ENCODE measurements at regions not wholly inside any gene's neighbourhood (a gene's known extent, or its start where the extent isn't known, plus 50 kb on each side); places are given as distances from the start of the nearest gene placed in this dataset.
"Not testable (repeated sequence)": the region's sequence is repeated elsewhere in the genome, so short reads cannot be mapped to it uniquely, and the experiment has no call there.

GRCh38 chr2:13308989-13309388 is 592.3 kb downstream of the TRIB2 start:
- H3K36me3 ChIP-seq (ENCODE audit: low read depth, missing control alignments) = no peaks in the 10 kb centered on the region
- H3K9me3 ChIP-seq = no peaks in the 10 kb centered on the region
- H3K4me1 ChIP-seq = no peaks in the 10 kb centered on the region
- no peak for TF ChIP-seq CTCF (IDR thresholded peaks at IDR 0.05)
- no peak for TF ChIP-seq POLR2A (IDR thresholded peaks at IDR 0.05)
- no peak for DNase-seq
- 71% methylated on average over 4 of the region's 4 CpGs for WGBS, 2 donors
- H3K27me3 ChIP-seq = no peaks in the 10 kb centered on the region
- intact Hi-C loops (cut with DNase I; ENCODE audit: low total_unique reads) = no loop called here
- H3K4me3 ChIP-seq = peak overlapping the region in 1 of 2 donors; percentile 55
- H3K27ac ChIP-seq = no peak overlapping the region

GRCh38 chr2:13332060-13332459 is 615.3 kb downstream of the TRIB2 start:
- Histone ChIP-seq H3K27me3 (no peaks in the 10 kb centered on the region), H3K27ac (no peak overlapping the region), H3K9me3 (no peaks in the 10 kb centered on the region), H3K4me1 (no peaks in the 10 kb centered on the region), H3K36me3 (ENCODE audit: low read depth, missing control alignments) (no peaks in the 10 kb centered on the region), H3K4me3 (no peak overlapping the region)
- intact Hi-C loops (cut with DNase I; ENCODE audit: low total_unique reads) = no loop called here
- no peak for TF ChIP-seq POLR2A (IDR thresholded peaks at IDR 0.05)
- TF ChIP-seq CTCF (IDR thresholded peaks at IDR 0.05) = no peak
- WGBS, 2 donors = 71 to 72% methylated on average over 2 of the region's 2 CpGs
- no peak for DNase-seq

GRCh38 chr2:13334071-13334470 is 617.3 kb downstream of the TRIB2 start:
- H3K36me3 ChIP-seq (ENCODE audit: low read depth, missing control alignments); H3K9me3 ChIP-seq; intact Hi-C loops (cut with DNase I; ENCODE audit: low total_unique reads); H3K27me3 ChIP-seq; H3K4me3 ChIP-seq; H3K4me1 ChIP-seq; H3K27ac ChIP-seq; DNase-seq: not testable (repeated sequence)

GRCh38 chr2:13334545-13334944 is 617.8 kb downstream of the TRIB2 start:
- TF ChIP-seq POLR2A (IDR thresholded peaks at IDR 0.05) (no peak), CTCF (IDR thresholded peaks at IDR 0.05) (no peak)
- H3K36me3 ChIP-seq (ENCODE audit: low read depth, missing control alignments) = no peaks in the 10 kb centered on the region
- no peak overlapping the region for H3K27ac ChIP-seq
- no peaks in the 10 kb centered on the region for H3K27me3 ChIP-seq
- intact Hi-C loops (cut with DNase I; ENCODE audit: low total_unique reads) = no loop called here
- no peak overlapping the region for H3K4me3 ChIP-seq
- H3K4me1 ChIP-seq = no peaks in the 10 kb centered on the region
- no peak for DNase-seq
- H3K9me3 ChIP-seq = no peaks in the 10 kb centered on the region

- intact Hi-C loops (cut with DNase I; ENCODE audit: low total_unique reads) = no loop called here
- Histone ChIP-seq H3K9me3 (no peaks in the 10 kb centered on the region), H3K27ac (no peak overlapping the region), H3K36me3 (ENCODE audit: low read depth, missing control alignments) (no peaks in the 10 kb centered on the region), H3K27me3 (no peaks in the 10 kb centered on the region), H3K4me3 (no peak overlapping the region), H3K4me1 (no peaks in the 10 kb centered on the region)
- no peak for DNase-seq
- TF ChIP-seq CTCF (IDR thresholded peaks at IDR 0.05) (no peak), POLR2A (IDR thresholded peaks at IDR 0.05) (no peak)
- 74 to 86% methylated on average over 2 of the region's 2 CpGs for WGBS, 2 donors
Observed at GRCh38 chr2:13335862-13336535, 619.3 kb downstream of the TRIB2 start.

Data from testis (tissue), 2 donors.